ENCODE measurements at regions not wholly inside any gene's neighbourhood (a gene's known extent, or its start where the extent isn't known, plus 50 kb on each side); places are given as distances from the start of the nearest gene placed in this dataset.
"Not testable (repeated sequence)": the region's sequence is repeated elsewhere in the genome, so short reads cannot be mapped to it uniquely, and the experiment has no call there.

DNA sequence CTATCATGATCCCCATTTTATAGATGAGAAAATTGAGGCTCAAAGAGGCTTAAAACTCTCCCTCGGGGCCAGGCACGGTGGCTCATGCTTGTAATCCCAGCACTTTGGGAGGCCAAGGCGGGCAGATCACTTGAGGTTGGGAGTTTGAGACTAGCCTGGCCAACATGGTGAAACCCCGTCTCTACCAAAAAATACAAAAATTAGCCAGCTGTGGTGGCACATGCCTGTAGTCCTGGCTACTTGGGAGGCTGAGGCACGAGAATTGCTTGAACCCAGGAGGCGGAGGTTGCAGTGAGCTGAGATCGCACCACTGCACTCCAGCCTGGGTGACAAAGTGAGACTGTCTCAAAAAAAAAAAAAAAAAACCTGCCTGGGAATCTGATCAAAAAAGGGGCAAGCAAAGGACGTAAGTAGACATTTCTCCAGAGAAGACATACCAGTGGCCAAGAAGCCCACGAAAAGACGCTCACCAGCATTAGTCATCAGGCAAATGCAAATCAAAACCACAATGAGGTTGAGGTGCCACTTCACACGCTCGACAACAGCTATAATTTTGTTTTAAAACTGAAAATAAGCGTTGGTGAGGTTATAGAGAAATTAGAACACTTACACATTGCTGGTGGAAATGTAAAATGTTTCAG lies 115.1 kb upstream of the TNRC6C start:
- TF ChIP-seq EZH2 (IDR thresholded peaks at IDR 0.05; ENCODE audit: low read depth), result not testable (repeated sequence)
- TF ChIP-seq, protein P1, sequence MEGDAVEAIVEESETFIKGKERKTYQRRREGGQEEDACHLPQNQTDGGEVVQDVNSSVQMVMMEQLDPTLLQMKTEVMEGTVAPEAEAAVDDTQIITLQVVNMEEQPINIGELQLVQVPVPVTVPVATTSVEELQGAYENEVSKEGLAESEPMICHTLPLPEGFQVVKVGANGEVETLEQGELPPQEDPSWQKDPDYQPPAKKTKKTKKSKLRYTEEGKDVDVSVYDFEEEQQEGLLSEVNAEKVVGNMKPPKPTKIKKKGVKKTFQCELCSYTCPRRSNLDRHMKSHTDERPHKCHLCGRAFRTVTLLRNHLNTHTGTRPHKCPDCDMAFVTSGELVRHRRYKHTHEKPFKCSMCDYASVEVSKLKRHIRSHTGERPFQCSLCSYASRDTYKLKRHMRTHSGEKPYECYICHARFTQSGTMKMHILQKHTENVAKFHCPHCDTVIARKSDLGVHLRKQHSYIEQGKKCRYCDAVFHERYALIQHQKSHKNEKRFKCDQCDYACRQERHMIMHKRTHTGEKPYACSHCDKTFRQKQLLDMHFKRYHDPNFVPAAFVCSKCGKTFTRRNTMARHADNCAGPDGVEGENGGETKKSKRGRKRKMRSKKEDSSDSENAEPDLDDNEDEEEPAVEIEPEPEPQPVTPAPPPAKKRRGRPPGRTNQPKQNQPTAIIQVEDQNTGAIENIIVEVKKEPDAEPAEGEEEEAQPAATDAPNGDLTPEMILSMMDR (conservative IDR thresholded peaks at IDR 0.05), result not testable (repeated sequence)
